Dermis microvascular lymphatic vessel endothelial cell (primary cell): ENCODE measurements at regions not wholly inside any gene's neighbourhood (a gene's known extent, or its start where the extent isn't known, plus 50 kb on each side); places are given as distances from the start of the nearest gene placed in this dataset.

ENCODE experiments used
- DNase-seq, 2 donors: peaks; one replicate each; pipeline versions ENCODE4 v3.0.0 to v3.0.0-alpha.2; 2010; ENCODE audit warnings: low read depth in 2 of 2

DNA sequence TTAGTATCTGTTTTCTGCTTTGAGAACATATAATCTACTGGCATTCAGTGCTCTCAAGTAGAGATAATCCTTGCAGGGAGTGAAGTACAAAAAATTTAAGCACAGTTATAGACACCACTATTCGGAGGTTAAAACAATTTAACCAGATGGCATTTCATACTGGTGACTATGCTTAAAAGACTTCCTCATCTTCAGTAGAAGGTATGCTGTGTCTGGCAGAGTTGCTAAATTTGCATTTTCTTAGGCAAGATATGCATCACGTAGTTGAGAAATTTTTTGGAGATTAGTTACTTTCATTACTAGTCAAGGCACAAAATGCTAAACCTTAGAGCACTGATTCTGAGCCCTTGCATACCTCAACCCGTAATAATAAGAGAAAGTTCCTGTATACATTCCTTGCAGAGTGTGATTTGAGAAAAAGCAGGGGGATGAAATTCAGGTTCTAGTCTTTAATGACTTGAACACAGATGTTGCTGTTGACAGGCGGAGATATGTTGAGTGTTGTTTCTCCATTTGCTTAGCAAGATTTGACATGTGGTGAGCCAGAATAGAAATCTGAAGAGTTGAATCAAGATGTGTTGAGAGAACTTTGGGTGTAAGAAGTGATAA, 70.8 kb upstream of the STARD4 start:
- DNase-seq = no peak

DNA sequence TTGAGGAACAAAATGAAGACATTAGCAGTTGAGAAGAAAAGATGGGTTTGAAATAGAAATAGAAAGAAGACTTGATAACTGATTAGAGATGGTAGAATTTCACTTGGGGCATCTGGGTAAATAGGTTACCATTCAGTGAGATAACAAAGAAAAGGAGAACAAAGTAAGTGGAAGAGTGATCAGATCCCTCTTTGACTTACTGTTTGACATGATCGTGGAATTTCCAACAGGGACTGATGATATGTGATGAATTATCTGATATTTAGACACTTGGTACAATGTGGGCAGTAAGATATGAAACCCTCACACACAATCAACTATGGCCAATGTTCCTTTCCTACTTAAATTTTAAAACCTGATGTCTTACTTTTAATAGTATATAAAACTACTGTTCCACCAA, 70.1 kb upstream of the STARD4 start:
- DNase-seq = no peak

DNA sequence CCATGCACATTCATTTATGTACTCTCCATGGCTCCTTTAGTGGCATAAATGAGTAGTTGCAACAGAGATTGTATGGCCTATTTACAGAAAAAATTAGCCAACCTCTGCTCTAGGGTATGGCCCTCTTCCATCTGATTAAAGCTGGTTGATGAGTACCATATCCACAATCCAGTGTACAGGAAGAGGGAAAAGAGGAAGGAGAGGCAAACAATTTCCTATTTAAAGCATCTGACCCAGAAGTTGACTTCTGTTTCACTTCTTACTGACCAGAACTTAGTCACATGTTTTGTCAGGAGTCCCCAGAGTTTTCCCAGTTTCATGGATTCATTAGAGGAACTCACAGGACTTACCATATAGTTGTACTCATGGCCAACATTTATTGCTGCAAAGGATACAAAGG, 68.6 kb upstream of the STARD4 start:
- no peak for DNase-seq

DNA sequence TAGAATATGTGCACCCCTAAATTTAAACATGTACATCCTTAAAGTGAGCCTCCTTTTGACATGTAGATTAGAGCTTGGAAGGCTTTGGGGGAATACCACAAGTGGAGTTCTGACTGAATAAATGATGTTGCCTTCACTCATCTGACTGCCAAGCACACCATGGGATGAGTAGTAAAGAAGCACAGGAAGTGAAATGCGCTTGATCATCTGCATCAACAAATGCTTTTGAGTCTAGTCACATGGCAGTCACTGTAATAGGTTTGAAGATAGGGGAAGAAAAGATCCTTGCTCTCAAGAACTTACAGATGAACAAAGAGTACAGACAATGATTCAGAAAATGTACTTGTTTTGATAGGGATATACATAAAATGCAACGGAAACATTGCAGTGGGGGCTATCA, 62.0 kb upstream of the STARD4 start:
- DNase-seq = no peak

DNA sequence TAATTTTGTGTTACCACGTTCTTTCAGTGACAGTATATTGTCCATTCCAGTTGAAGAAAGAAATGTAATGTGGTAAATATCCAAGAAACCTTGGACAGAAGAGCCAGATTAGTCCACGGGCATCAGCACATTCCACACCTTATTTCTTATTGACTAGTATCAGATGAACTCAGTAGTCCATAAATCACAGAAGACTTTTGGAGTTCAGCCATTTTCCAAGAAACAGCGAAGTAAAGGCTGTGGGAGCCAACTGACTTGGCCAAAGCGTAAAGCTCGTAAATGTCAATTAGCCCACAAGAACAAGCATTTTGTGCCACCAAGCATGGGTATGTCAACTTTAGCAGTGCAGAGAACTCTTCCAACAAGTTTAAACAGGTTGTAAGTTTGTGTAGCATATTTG, 60.2 kb upstream of the STARD4 start:
- DNase-seq = no peak

DNA sequence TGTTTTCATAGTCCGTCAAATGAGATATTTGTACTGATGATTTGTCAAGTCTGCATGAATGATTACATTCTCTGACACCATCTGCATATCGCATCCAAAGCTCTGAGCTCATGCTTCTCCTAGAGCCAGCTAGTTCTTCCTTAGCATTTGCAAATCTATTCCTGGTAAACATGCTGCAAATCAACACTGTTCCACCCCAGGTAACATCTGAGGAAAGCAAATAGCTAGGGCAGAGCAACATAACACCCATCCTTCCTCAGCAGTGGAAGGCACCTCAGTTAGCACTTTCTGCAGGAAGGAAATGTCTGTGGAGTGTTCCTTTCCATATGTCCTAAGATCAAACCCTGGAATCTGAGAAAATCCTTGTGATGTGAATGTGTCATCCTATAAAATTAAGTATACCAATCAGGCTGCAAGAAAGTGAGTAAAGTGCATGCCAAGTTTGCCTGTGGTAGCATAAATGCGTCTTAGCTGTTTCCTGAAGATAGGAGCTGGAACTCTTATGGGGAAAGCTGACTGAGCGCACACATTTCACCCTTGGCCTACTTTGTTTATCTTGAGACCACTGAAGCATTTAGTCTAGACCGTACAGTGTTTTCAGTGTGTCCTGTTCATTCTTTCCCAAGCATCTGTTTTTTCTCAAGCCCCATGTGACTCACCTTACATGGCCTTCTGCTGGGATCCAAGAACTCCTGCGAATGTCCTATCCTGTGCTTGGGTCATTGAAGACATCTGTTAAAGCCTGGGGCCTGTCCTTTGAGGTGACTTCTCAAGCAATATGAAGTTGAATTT, 50.9 kb upstream of the STARD4 start:
- DNase-seq = peak in 1 of 2 donors; percentile 99

DNA sequence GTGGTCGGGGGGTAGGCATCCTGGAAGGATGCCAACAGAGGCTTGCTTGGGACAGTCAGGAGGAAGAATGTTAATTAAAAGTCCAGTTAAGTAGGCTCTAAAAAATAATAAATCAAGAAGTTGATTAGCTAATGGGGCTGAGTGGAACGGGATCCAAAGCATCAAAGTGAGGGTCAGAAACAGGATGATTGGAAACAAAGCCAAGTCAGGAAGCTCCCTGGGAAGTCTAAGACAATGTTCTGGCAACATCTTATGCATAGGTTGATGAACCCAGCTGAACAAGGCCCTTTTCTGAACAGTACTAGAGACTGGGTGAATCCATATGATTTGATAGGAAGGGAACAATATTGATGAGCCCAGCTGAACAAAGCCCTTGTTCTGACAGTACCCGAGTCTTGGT, 50.2 kb upstream of the STARD4 start:
- peak in 1 of 2 donors; percentile 67 for DNase-seq
